SK-N-SH treated with all-trans-retinoic acid at 6 μM for 48 hours (cell line): ENCODE measurements at regions not wholly inside any gene's neighbourhood (a gene's known extent, or its start where the extent isn't known, plus 50 kb on each side); places are given as distances from the start of the nearest gene placed in this dataset.

Experiments used
- ATAC-seq: fragments of 200-7000 bp; cut with Tn5 transposase; 3 replicates; pipeline ENCODE4 v1.9.1; 2020; ENCODE audit warnings: mild to moderate bottlenecking, moderate library complexity
- ARNTL ChIP-seq: fragments of 450-650 bp; formaldehyde crosslinking; IDR thresholded peaks from 2 replicates; pipeline ENCODE4 v1.5.0; 2020; ENCODE audit warnings: low read depth, mild to moderate bottlenecking, moderate library complexity, borderline replicate concordance
- BACH2 ChIP-seq: fragments of 250-450 bp; sonication (Bioruptor Pico); IDR thresholded peaks from 2 replicates; pipeline ENCODE4 v1.9.0; 2021; ENCODE audit warnings: mild to moderate bottlenecking, borderline replicate concordance
- CSDC2 ChIP-seq: fragments of 250-450 bp; sonication (Bioruptor Pico); IDR thresholded peaks from 2 replicates; pipeline ENCODE4 v1.5.0; 2020; ENCODE audit warnings: mild to moderate bottlenecking, moderate library complexity
- GLIS3 ChIP-seq: fragments of 250-450 bp; sonication (Bioruptor Pico); IDR thresholded peaks from 2 replicates; pipeline ENCODE4 v1.5.0; 2020; ENCODE audit warnings: mild to moderate bottlenecking, moderate library complexity
- ISL1 ChIP-seq: fragments of 250-450 bp; sonication (Bioruptor Pico); IDR thresholded peaks from 2 replicates; pipeline ENCODE4 v2.1.2; 2022; ENCODE audit warnings: mild to moderate bottlenecking, moderate library complexity
- OSR1 ChIP-seq: fragments of 250-450 bp; sonication (Bioruptor Pico); IDR thresholded peaks from 2 replicates; pipeline ENCODE4 v1.8.0; 2022; ENCODE audit warnings: moderate library complexity, mild to moderate bottlenecking, inconsistent platforms
- PPARA ChIP-seq: fragments of 250-450 bp; sonication (Bioruptor Pico); IDR thresholded peaks from 2 replicates; pipeline ENCODE4 v1.5.0; 2020; ENCODE audit warnings: mild to moderate bottlenecking, borderline replicate concordance
- RARB ChIP-seq: fragments of 250-450 bp; sonication (Bioruptor Pico); IDR thresholded peaks from 2 replicates; pipeline ENCODE4 v1.8.0; 2021; ENCODE audit warnings: mild to moderate bottlenecking, moderate library complexity
- SNAI2 ChIP-seq: fragments of 250-450 bp; sonication (Bioruptor Pico); IDR thresholded peaks from 2 replicates; pipeline ENCODE4 v1.5.0; 2020; ENCODE audit warnings: mild to moderate bottlenecking, moderate library complexity
- TCF4 ChIP-seq: fragments of 250-450 bp; sonication (Bioruptor Pico); IDR thresholded peaks from 2 replicates; pipeline ENCODE4 v1.8.0; 2021; ENCODE audit warnings: mild to moderate bottlenecking, moderate library complexity, borderline replicate concordance
- TOX ChIP-seq: fragments of 250-450 bp; sonication (Bioruptor Pico); IDR thresholded peaks from 2 replicates; pipeline ENCODE4 v1.8.0; 2021; ENCODE audit warnings: mild to moderate bottlenecking, moderate library complexity, borderline replicate concordance
- TSHZ2 ChIP-seq: fragments of 250-450 bp; sonication (Bioruptor Pico); IDR thresholded peaks from 2 replicates; pipeline ENCODE4 v1.5.0; 2020; ENCODE audit warnings: mild to moderate bottlenecking, moderate library complexity
- ZC3H10 ChIP-seq: fragments of 250-450 bp; sonication (Bioruptor Pico); IDR thresholded peaks from 2 replicates; pipeline ENCODE4 v1.5.1; 2021; ENCODE audit warnings: mild to moderate bottlenecking, moderate library complexity
- ZFP3 ChIP-seq: fragments of 250-450 bp; sonication (Bioruptor Pico); IDR thresholded peaks from 2 replicates; pipeline ENCODE4 v1.5.0; 2020; ENCODE audit warnings: mild to moderate bottlenecking, moderate library complexity
- ZFP30 ChIP-seq: fragments of 450-650 bp; formaldehyde crosslinking; IDR thresholded peaks from 2 replicates; pipeline ENCODE4 v1.5.0; 2022; ENCODE audit warnings: mild to moderate bottlenecking, moderate library complexity
- ZNF565 ChIP-seq: fragments of 450-650 bp; formaldehyde crosslinking; conservative IDR thresholded peaks from 2 replicates; pipeline ENCODE4 v1.5.0; 2020; ENCODE audit warnings: low read depth, mild to moderate bottlenecking, moderate library complexity
- ZNF70 ChIP-seq: fragments of 450-650 bp; formaldehyde crosslinking; IDR thresholded peaks from 2 replicates; pipeline ENCODE4 v1.5.0; 2020; ENCODE audit warnings: mild to moderate bottlenecking, moderate library complexity
- ZNF8 ChIP-seq: fragments of 450-650 bp; formaldehyde crosslinking; IDR thresholded peaks from 2 replicates; pipeline ENCODE4 v1.5.0; 2020; ENCODE audit warnings: mild to moderate bottlenecking, moderate library complexity
- TF ChIP-seq, protein P1 (sequence below): fragments of 250-450 bp; sonication (Bioruptor Pico); IDR thresholded peaks from 2 replicates; pipeline ENCODE4 v1.8.0; 2020; ENCODE audit warnings: mild to moderate bottlenecking, moderate library complexity, borderline replicate concordance
- TF ChIP-seq, protein P2 (sequence below): fragments of 250-450 bp; sonication (Bioruptor Pico); IDR thresholded peaks from 2 replicates; pipeline ENCODE4 v1.5.1; 2020; ENCODE audit warnings: low read depth, mild to moderate bottlenecking, moderate library complexity
- TF ChIP-seq, protein P3 (sequence below): fragments of 250-450 bp; sonication (Bioruptor Pico); IDR thresholded peaks from 2 replicates; pipeline ENCODE4 v1.5.1; 2021; ENCODE audit warnings: mild to moderate bottlenecking, moderate library complexity
- TF ChIP-seq, protein P4 (sequence below): fragments of 250-450 bp; sonication (Bioruptor Pico); IDR thresholded peaks from 2 replicates; pipeline ENCODE4 v1.8.0; 2021; ENCODE audit warnings: low read depth, mild to moderate bottlenecking, moderate library complexity, borderline replicate concordance

GRCh38 chr4:157988641-157989040 is 184.2 kb downstream of the GASK1B start:
- no peak for ATAC-seq

GRCh38 chr4:157984285-157984911 is 188.4 kb downstream of the GASK1B start:
- ATAC-seq, result no peak
- TF ChIP-seq BACH2 (CRISPR knock-in tag), result no peak
- TF ChIP-seq TOX (CRISPR knock-in tag), result no peak
- TF ChIP-seq TSHZ2 (CRISPR knock-in tag), result no peak
- TF ChIP-seq ZNF565 (CRISPR knock-in tag), result no peak
- TF ChIP-seq ZFP30 (CRISPR knock-in tag), result no peak
- no peak for TF ChIP-seq GLIS3
- no peak for TF ChIP-seq RARB (CRISPR knock-in tag)
- no peak for TF ChIP-seq ARNTL (CRISPR knock-in tag)
- TF ChIP-seq ISL1, result no peak
- no peak for TF ChIP-seq SNAI2 (CRISPR knock-in tag)
- TF ChIP-seq OSR1 (CRISPR knock-in tag), result no peak

More at GRCh38 chr4:157988641-157989040, 184.2 kb downstream of the GASK1B start:
- TF ChIP-seq GLIS3 (no peak), TCF4 (CRISPR knock-in tag) (no peak), ARNTL (CRISPR knock-in tag) (no peak), CSDC2 (CRISPR knock-in tag) (no peak), ZNF8 (CRISPR knock-in tag) (no peak), ZC3H10 (CRISPR knock-in tag) (no peak), TSHZ2 (CRISPR knock-in tag) (no peak), SNAI2 (CRISPR knock-in tag) (no peak), ZNF70 (CRISPR knock-in tag) (no peak), ZNF565 (CRISPR knock-in tag) (no peak), PPARA (no peak), ZFP3 (no peak), ZFP30 (CRISPR knock-in tag) (no peak), OSR1 (CRISPR knock-in tag) (no peak), RARB (CRISPR knock-in tag) (no peak), ISL1 (no peak)
- TF ChIP-seq, protein P1, sequence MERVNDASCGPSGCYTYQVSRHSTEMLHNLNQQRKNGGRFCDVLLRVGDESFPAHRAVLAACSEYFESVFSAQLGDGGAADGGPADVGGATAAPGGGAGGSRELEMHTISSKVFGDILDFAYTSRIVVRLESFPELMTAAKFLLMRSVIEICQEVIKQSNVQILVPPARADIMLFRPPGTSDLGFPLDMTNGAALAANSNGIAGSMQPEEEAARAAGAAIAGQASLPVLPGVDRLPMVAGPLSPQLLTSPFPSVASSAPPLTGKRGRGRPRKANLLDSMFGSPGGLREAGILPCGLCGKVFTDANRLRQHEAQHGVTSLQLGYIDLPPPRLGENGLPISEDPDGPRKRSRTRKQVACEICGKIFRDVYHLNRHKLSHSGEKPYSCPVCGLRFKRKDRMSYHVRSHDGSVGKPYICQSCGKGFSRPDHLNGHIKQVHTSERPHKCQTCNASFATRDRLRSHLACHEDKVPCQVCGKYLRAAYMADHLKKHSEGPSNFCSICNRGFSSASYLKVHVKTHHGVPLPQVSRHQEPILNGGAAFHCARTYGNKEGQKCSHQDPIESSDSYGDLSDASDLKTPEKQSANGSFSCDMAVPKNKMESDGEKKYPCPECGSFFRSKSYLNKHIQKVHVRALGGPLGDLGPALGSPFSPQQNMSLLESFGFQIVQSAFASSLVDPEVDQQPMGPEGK, result no peak
- TF ChIP-seq, protein P2, sequence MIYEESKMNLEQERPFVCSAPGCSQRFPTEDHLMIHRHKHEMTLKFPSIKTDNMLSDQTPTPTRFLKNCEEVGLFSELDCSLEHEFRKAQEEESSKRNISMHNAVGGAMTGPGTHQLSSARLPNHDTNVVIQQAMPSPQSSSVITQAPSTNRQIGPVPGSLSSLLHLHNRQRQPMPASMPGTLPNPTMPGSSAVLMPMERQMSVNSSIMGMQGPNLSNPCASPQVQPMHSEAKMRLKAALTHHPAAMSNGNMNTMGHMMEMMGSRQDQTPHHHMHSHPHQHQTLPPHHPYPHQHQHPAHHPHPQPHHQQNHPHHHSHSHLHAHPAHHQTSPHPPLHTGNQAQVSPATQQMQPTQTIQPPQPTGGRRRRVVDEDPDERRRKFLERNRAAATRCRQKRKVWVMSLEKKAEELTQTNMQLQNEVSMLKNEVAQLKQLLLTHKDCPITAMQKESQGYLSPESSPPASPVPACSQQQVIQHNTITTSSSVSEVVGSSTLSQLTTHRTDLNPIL, result no peak
- TF ChIP-seq, protein P3, sequence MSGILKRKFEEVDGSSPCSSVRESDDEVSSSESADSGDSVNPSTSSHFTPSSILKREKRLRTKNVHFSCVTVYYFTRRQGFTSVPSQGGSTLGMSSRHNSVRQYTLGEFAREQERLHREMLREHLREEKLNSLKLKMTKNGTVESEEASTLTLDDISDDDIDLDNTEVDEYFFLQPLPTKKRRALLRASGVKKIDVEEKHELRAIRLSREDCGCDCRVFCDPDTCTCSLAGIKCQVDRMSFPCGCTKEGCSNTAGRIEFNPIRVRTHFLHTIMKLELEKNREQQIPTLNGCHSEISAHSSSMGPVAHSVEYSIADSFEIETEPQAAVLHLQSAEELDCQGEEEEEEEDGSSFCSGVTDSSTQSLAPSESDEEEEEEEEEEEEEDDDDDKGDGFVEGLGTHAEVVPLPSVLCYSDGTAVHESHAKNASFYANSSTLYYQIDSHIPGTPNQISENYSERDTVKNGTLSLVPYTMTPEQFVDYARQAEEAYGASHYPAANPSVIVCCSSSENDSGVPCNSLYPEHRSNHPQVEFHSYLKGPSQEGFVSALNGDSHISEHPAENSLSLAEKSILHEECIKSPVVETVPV (CRISPR knock-in tag), result no peak
- TF ChIP-seq, protein P4, sequence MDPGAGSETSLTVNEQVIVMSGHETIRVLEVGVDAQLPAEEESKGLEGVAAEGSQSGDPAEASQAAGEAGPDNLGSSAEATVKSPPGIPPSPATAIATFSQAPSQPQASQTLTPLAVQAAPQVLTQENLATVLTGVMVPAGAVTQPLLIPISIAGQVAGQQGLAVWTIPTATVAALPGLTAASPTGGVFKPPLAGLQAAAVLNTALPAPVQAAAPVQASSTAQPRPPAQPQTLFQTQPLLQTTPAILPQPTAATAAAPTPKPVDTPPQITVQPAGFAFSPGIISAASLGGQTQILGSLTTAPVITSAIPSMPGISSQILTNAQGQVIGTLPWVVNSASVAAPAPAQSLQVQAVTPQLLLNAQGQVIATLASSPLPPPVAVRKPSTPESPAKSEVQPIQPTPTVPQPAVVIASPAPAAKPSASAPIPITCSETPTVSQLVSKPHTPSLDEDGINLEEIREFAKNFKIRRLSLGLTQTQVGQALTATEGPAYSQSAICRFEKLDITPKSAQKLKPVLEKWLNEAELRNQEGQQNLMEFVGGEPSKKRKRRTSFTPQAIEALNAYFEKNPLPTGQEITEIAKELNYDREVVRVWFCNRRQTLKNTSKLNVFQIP, result no peak
